ENCODE measurements at regions not wholly inside any gene's neighbourhood (a gene's known extent, or its start where the extent isn't known, plus 50 kb on each side); places are given as distances from the start of the nearest gene placed in this dataset.

GRCh38 chr16:9351841-9352434 lies 260.5 kb downstream of the HAPSTR1 start:
- Histone ChIP-seq H3K23ac (ENCODE audit: low read depth, low read length, poor library complexity) (no peak overlapping the region), H3K27me3 (ENCODE audit: control insufficient read depth in 3 of 3, insufficient read depth in 3 of 3, low read depth in 1 of 3, low read length in 3 of 3) (no peaks in the 10 kb centered on the region), H4K91ac (ENCODE audit: low read depth, low read length, poor library complexity) (no peak overlapping the region), H3K4me2 (ENCODE audit: insufficient read depth, low read length, poor library complexity, severe bottlenecking) (no peak overlapping the region), H3K9ac (ENCODE audit: low read depth, low read length, poor library complexity) (peak overlapping the region; percentile 2), H3K14ac (ENCODE audit: low read length) (no peak overlapping the region), H2BK15ac (ENCODE audit: low read length) (no peak overlapping the region), H3K36me3 (replicated peaks in 1 of 2; ENCODE audit: control insufficient read depth in 2 of 2, insufficient read depth in 2 of 2, low read length in 2 of 2) (no peaks in the 10 kb centered on the region), H3K9me3 (replicated peaks in 1 of 2; ENCODE audit: control insufficient read depth in 2 of 2, insufficient read depth in 1 of 2, low read depth in 1 of 2, low read length in 2 of 2) (peaks cover 0 to 8% of the 10 kb centered on the region in 2 donors), H3K18ac (ENCODE audit: low read length) (no peak overlapping the region), H3K4me1 (ENCODE audit: control insufficient read depth in 2 of 2, insufficient read depth in 1 of 2, low read depth in 1 of 2, low read length in 2 of 2) (no peaks in the 10 kb centered on the region), H3K27ac (replicated peaks; ENCODE audit: low read length) (no peak overlapping the region), H2BK5ac (ENCODE audit: low read length) (no peak overlapping the region), H2AFZ (ENCODE audit: low read length) (no peak overlapping the region), H3K79me1 (ENCODE audit: low read depth, low read length) (no peaks in the 10 kb centered on the region), H3K4me3 (ENCODE audit: low read length in 2 of 2) (no peak overlapping the region), H2BK120ac (ENCODE audit: low read depth, low read length) (no peak overlapping the region), H2AK5ac (ENCODE audit: low read depth, low read length) (peak overlapping the region; percentile 2), H3K4ac (ENCODE audit: low read length) (no peak overlapping the region), H4K8ac (ENCODE audit: low read depth, low read length) (no peak overlapping the region), H2BK12ac (ENCODE audit: low read length) (no peak overlapping the region)
- no CpG with 5 or more reads among the region's 1 CpG for WGBS, 2 donors (ENCODE audit: extremely low coverage in 2 of 2, insufficient read length in 2 of 2, insufficient replicate concordance in 1 of 2)
- DNase-seq (ENCODE audit: low spot score) = no peak

- Histone ChIP-seq H3K9me3 (replicated peaks in 1 of 2; ENCODE audit: control insufficient read depth in 2 of 2, insufficient read depth in 1 of 2, low read depth in 1 of 2, low read length in 2 of 2) (peaks cover 0 to 1% of the 10 kb centered on the region in 2 donors), H3K27me3 (ENCODE audit: control insufficient read depth in 3 of 3, insufficient read depth in 3 of 3, low read depth in 1 of 3, low read length in 3 of 3) (no peaks in the 10 kb centered on the region)
These were observed 266.4 kb downstream of the HAPSTR1 start for GRCh38 chr16:9357829-9358228.

GRCh38 chr16:9360075-9360474 lies 268.6 kb downstream of the HAPSTR1 start:
- H3K4ac ChIP-seq (ENCODE audit: low read length) = no peak overlapping the region
- H3K14ac ChIP-seq (ENCODE audit: low read length) = no peak overlapping the region
- H3K4me3 ChIP-seq (ENCODE audit: low read length in 2 of 2) = no peak overlapping the region
- no peak overlapping the region for H4K91ac ChIP-seq (ENCODE audit: low read depth, low read length, poor library complexity)
- no peak overlapping the region for H3K4me2 ChIP-seq (ENCODE audit: insufficient read depth, low read length, poor library complexity, severe bottlenecking)
- H3K9ac ChIP-seq (ENCODE audit: low read depth, low read length, poor library complexity) = no peak overlapping the region
- peak overlapping the region; percentile 35 for H3K18ac ChIP-seq (ENCODE audit: low read length)
- no peak for DNase-seq (ENCODE audit: low spot score)
- H3K23ac ChIP-seq (ENCODE audit: low read depth, low read length, poor library complexity) = no peak overlapping the region
- H2BK120ac ChIP-seq (ENCODE audit: low read depth, low read length) = no peak overlapping the region
- no peak overlapping the region for H2BK12ac ChIP-seq (ENCODE audit: low read length)
- H3K79me1 ChIP-seq (ENCODE audit: low read depth, low read length) = no peaks in the 10 kb centered on the region
- peaks cover 0 to 1% of the 10 kb centered on the region in 2 donors for H3K9me3 ChIP-seq (replicated peaks in 1 of 2; ENCODE audit: control insufficient read depth in 2 of 2, insufficient read depth in 1 of 2, low read depth in 1 of 2, low read length in 2 of 2)
- no CpG with 5 or more reads among the region's 7 CpGs for WGBS, 2 donors (ENCODE audit: extremely low coverage in 2 of 2, insufficient read length in 2 of 2, insufficient replicate concordance in 1 of 2)
- H2BK15ac ChIP-seq (ENCODE audit: low read length) = no peak overlapping the region
- H2BK5ac ChIP-seq (ENCODE audit: low read length) = no peak overlapping the region
- H2AFZ ChIP-seq (ENCODE audit: low read length) = no peak overlapping the region
- no peaks in the 10 kb centered on the region for H3K27me3 ChIP-seq (ENCODE audit: control insufficient read depth in 3 of 3, insufficient read depth in 3 of 3, low read depth in 1 of 3, low read length in 3 of 3)
- no peaks in the 10 kb centered on the region for H3K4me1 ChIP-seq (ENCODE audit: control insufficient read depth in 2 of 2, insufficient read depth in 1 of 2, low read depth in 1 of 2, low read length in 2 of 2)
- H4K8ac ChIP-seq (ENCODE audit: low read depth, low read length) = no peak overlapping the region
- H3K36me3 ChIP-seq (replicated peaks in 1 of 2; ENCODE audit: control insufficient read depth in 2 of 2, insufficient read depth in 2 of 2, low read length in 2 of 2) = no peaks in the 10 kb centered on the region
- no peak overlapping the region for H3K27ac ChIP-seq (replicated peaks; ENCODE audit: low read length)
- H2AK5ac ChIP-seq (ENCODE audit: low read depth, low read length) = no peak overlapping the region

More at GRCh38 chr16:9357829-9358228, 266.4 kb downstream of the HAPSTR1 start:
- Histone ChIP-seq H3K4me1 (ENCODE audit: control insufficient read depth in 2 of 2, insufficient read depth in 1 of 2, low read depth in 1 of 2, low read length in 2 of 2) (no peaks in the 10 kb centered on the region), H4K91ac (ENCODE audit: low read depth, low read length, poor library complexity) (no peak overlapping the region), H2AFZ (ENCODE audit: low read length) (no peak overlapping the region), H3K27ac (replicated peaks; ENCODE audit: low read length) (no peak overlapping the region), H3K4me3 (ENCODE audit: low read length in 2 of 2) (no peak overlapping the region), H2BK12ac (ENCODE audit: low read length) (no peak overlapping the region), H4K8ac (ENCODE audit: low read depth, low read length) (no peak overlapping the region), H3K18ac (ENCODE audit: low read length) (no peak overlapping the region), H2BK15ac (ENCODE audit: low read length) (no peak overlapping the region), H3K4me2 (ENCODE audit: insufficient read depth, low read length, poor library complexity, severe bottlenecking) (no peak overlapping the region), H3K23ac (ENCODE audit: low read depth, low read length, poor library complexity) (no peak overlapping the region), H3K4ac (ENCODE audit: low read length) (no peak overlapping the region), H2BK120ac (ENCODE audit: low read depth, low read length) (no peak overlapping the region), H3K79me1 (ENCODE audit: low read depth, low read length) (no peaks in the 10 kb centered on the region), H3K9ac (ENCODE audit: low read depth, low read length, poor library complexity) (no peak overlapping the region), H2AK5ac (ENCODE audit: low read depth, low read length) (no peak overlapping the region), H3K14ac (ENCODE audit: low read length) (no peak overlapping the region), H2BK5ac (ENCODE audit: low read length) (no peak overlapping the region), H3K36me3 (replicated peaks in 1 of 2; ENCODE audit: control insufficient read depth in 2 of 2, insufficient read depth in 2 of 2, low read length in 2 of 2) (no peaks in the 10 kb centered on the region)
- DNase-seq (ENCODE audit: low spot score) = no peak
- no CpG with 5 or more reads among the region's 2 CpGs for WGBS, 2 donors (ENCODE audit: extremely low coverage in 2 of 2, insufficient read length in 2 of 2, insufficient replicate concordance in 1 of 2)

GRCh38 chr16:9362050-9362449 lies 270.6 kb downstream of the HAPSTR1 start:
- H2AFZ ChIP-seq (ENCODE audit: low read length) = no peak overlapping the region
- H3K4me2 ChIP-seq (ENCODE audit: insufficient read depth, low read length, poor library complexity, severe bottlenecking) = no peak overlapping the region
- no peaks in the 10 kb centered on the region for H3K9me3 ChIP-seq (replicated peaks in 1 of 2; ENCODE audit: control insufficient read depth in 2 of 2, insufficient read depth in 1 of 2, low read depth in 1 of 2, low read length in 2 of 2)
- no peak overlapping the region for H2BK5ac ChIP-seq (ENCODE audit: low read length)
- no CpG with 5 or more reads among the region's 8 CpGs for WGBS, 2 donors (ENCODE audit: extremely low coverage in 2 of 2, insufficient read length in 2 of 2, insufficient replicate concordance in 1 of 2)
- H3K9ac ChIP-seq (ENCODE audit: low read depth, low read length, poor library complexity) = no peak overlapping the region
- H3K14ac ChIP-seq (ENCODE audit: low read length) = no peak overlapping the region
- H3K4me3 ChIP-seq (ENCODE audit: low read length in 2 of 2) = no peak overlapping the region
- no peak overlapping the region for H2BK12ac ChIP-seq (ENCODE audit: low read length)
- no peak overlapping the region for H4K91ac ChIP-seq (ENCODE audit: low read depth, low read length, poor library complexity)
- DNase-seq (ENCODE audit: low spot score) = no peak
- no peak overlapping the region for H3K27ac ChIP-seq (replicated peaks; ENCODE audit: low read length)
- H3K27me3 ChIP-seq (ENCODE audit: control insufficient read depth in 3 of 3, insufficient read depth in 3 of 3, low read depth in 1 of 3, low read length in 3 of 3) = no peaks in the 10 kb centered on the region
- no peak overlapping the region for H2AK5ac ChIP-seq (ENCODE audit: low read depth, low read length)
- H2BK120ac ChIP-seq (ENCODE audit: low read depth, low read length) = no peak overlapping the region
- no peak overlapping the region for H3K4ac ChIP-seq (ENCODE audit: low read length)
- H3K36me3 ChIP-seq (replicated peaks in 1 of 2; ENCODE audit: control insufficient read depth in 2 of 2, insufficient read depth in 2 of 2, low read length in 2 of 2) = no peaks in the 10 kb centered on the region
- no peak overlapping the region for H3K18ac ChIP-seq (ENCODE audit: low read length)
- H4K8ac ChIP-seq (ENCODE audit: low read depth, low read length) = no peak overlapping the region
- no peaks in the 10 kb centered on the region for H3K79me1 ChIP-seq (ENCODE audit: low read depth, low read length)
- H3K4me1 ChIP-seq (ENCODE audit: control insufficient read depth in 2 of 2, insufficient read depth in 1 of 2, low read depth in 1 of 2, low read length in 2 of 2) = no peaks in the 10 kb centered on the region
- no peak overlapping the region for H3K23ac ChIP-seq (ENCODE audit: low read depth, low read length, poor library complexity)
- no peak overlapping the region for H2BK15ac ChIP-seq (ENCODE audit: low read length)

All from neuronal stem cell (in vitro differentiated cells).